ENCODE measurements at regions not wholly inside any gene's neighbourhood (a gene's known extent, or its start where the extent isn't known, plus 50 kb on each side); places are given as distances from the start of the nearest gene placed in this dataset.

- DNase-seq (ENCODE audit: extremely low spot score) = no peak
- POLR2A ChIA-PET = no interaction called here
- TF ChIP-seq SP1 (IDR thresholded peaks at IDR 0.05) = no peak
- TF ChIP-seq BHLHE40 (IDR thresholded peaks at IDR 0.05; ENCODE audit: borderline replicate concordance) = no peak
- no peak for TF ChIP-seq SUZ12 (IDR thresholded peaks at IDR 0.05)
- TF ChIP-seq FOXM1 (IDR thresholded peaks at IDR 0.05; ENCODE audit: borderline replicate concordance) = no peak
- no peak for TF ChIP-seq ARNT (IDR thresholded peaks at IDR 0.05)
- TF ChIP-seq ZNF384 (IDR thresholded peaks at IDR 0.05) = no peak
- no peak for TF ChIP-seq PKNOX1 (IDR thresholded peaks at IDR 0.05)
- TF ChIP-seq CTBP1 (IDR thresholded peaks at IDR 0.05; ENCODE audit: borderline replicate concordance) = no peak
- TF ChIP-seq HDGF (IDR thresholded peaks at IDR 0.05; ENCODE audit: borderline replicate concordance) = no peak
- TF ChIP-seq ELF4 (IDR thresholded peaks at IDR 0.05) = no peak
- TF ChIP-seq FOXK2 (IDR thresholded peaks at IDR 0.05) = no peak
- no peak for TF ChIP-seq LEF1 (IDR thresholded peaks at IDR 0.05; ENCODE audit: borderline replicate concordance)
- CTCF ChIA-PET = no interaction called here
Observed at GRCh38 chr14:26032348-26032747, 565.5 kb downstream of the NOVA1 start.

GRCh38 chr14:26026384-26026783 lies 571.4 kb downstream of the NOVA1 start:
- CTCF ChIA-PET = no interaction called here
- DNase-seq (ENCODE audit: extremely low spot score) = no peak
- POLR2A ChIA-PET = no interaction called here

GRCh38 chr14:26023967-26024366 lies 573.9 kb downstream of the NOVA1 start:
- no peak for DNase-seq (ENCODE audit: extremely low spot score)
- ChIA-PET CTCF (no interaction called here), POLR2A (no interaction called here)
- no peak for TF ChIP-seq NFRKB (IDR thresholded peaks at IDR 0.05)
- no peak for TF ChIP-seq HDGF (IDR thresholded peaks at IDR 0.05; ENCODE audit: borderline replicate concordance)
- no peak for TF ChIP-seq CTBP1 (IDR thresholded peaks at IDR 0.05; ENCODE audit: borderline replicate concordance)
- no peak for TF ChIP-seq TARDBP (IDR thresholded peaks at IDR 0.05)
- no peak for TF ChIP-seq FOXA1 (IDR thresholded peaks at IDR 0.05)
- no peak for TF ChIP-seq ARNT (IDR thresholded peaks at IDR 0.05)
- TF ChIP-seq LEF1 (IDR thresholded peaks at IDR 0.05; ENCODE audit: borderline replicate concordance) = no peak

More at GRCh38 chr14:26026384-26026783, 571.4 kb downstream of the NOVA1 start:
- TF ChIP-seq PKNOX1 (IDR thresholded peaks at IDR 0.05) (no peak), FOXK2 (IDR thresholded peaks at IDR 0.05) (no peak)

- no peak for DNase-seq (ENCODE audit: extremely low spot score)
- ChIA-PET POLR2A (no interaction called here), CTCF (no interaction called here)
- TF ChIP-seq SP1 (IDR thresholded peaks at IDR 0.05) (no peak), SUZ12 (IDR thresholded peaks at IDR 0.05) (no peak), BHLHE40 (IDR thresholded peaks at IDR 0.05; ENCODE audit: borderline replicate concordance) (no peak), ARNT (IDR thresholded peaks at IDR 0.05) (no peak), CTBP1 (IDR thresholded peaks at IDR 0.05; ENCODE audit: borderline replicate concordance) (no peak), FOXM1 (IDR thresholded peaks at IDR 0.05; ENCODE audit: borderline replicate concordance) (no peak), FOXA1 (IDR thresholded peaks at IDR 0.05) (no peak), ZNF384 (IDR thresholded peaks at IDR 0.05) (no peak), HDGF (IDR thresholded peaks at IDR 0.05; ENCODE audit: borderline replicate concordance) (no peak), L3MBTL2 (conservative IDR thresholded peaks at IDR 0.05) (no peak), PKNOX1 (IDR thresholded peaks at IDR 0.05) (no peak), TARDBP (IDR thresholded peaks at IDR 0.05) (no peak), LEF1 (IDR thresholded peaks at IDR 0.05; ENCODE audit: borderline replicate concordance) (no peak), NFRKB (IDR thresholded peaks at IDR 0.05) (no peak), ELF4 (IDR thresholded peaks at IDR 0.05) (no peak), FOXK2 (IDR thresholded peaks at IDR 0.05) (no peak)
Observed at GRCh38 chr14:26021759-26022158, 576.1 kb downstream of the NOVA1 start.

- CTCF ChIA-PET = no interaction called here
- no peak for DNase-seq (ENCODE audit: extremely low spot score)
- TF ChIP-seq NFRKB (IDR thresholded peaks at IDR 0.05) (no peak), TARDBP (IDR thresholded peaks at IDR 0.05) (no peak), FOXK2 (IDR thresholded peaks at IDR 0.05) (no peak), ELF4 (IDR thresholded peaks at IDR 0.05) (no peak), L3MBTL2 (conservative IDR thresholded peaks at IDR 0.05) (no peak), ZNF384 (IDR thresholded peaks at IDR 0.05) (no peak), LEF1 (IDR thresholded peaks at IDR 0.05; ENCODE audit: borderline replicate concordance) (no peak), BHLHE40 (IDR thresholded peaks at IDR 0.05; ENCODE audit: borderline replicate concordance) (no peak), SUZ12 (IDR thresholded peaks at IDR 0.05) (no peak), CTBP1 (IDR thresholded peaks at IDR 0.05; ENCODE audit: borderline replicate concordance) (no peak), SP1 (IDR thresholded peaks at IDR 0.05) (no peak)
- POLR2A ChIA-PET = no interaction called here
Observed at GRCh38 chr14:26017270-26017669, 580.6 kb downstream of the NOVA1 start.

GRCh38 chr14:26008290-26008689 lies 589.5 kb downstream of the NOVA1 start:
- DNase-seq (ENCODE audit: extremely low spot score) = peak; percentile 36

More at GRCh38 chr14:26008290-26008689, 589.5 kb downstream of the NOVA1 start:
- CTCF ChIA-PET = interaction anchor here (1.5 kb wide), 1 partner anchor 12 kb away, joined by 6 read pairs; no protein-coding TSS in a partner anchor
- TF ChIP-seq FOXA1 (IDR thresholded peaks at IDR 0.05) = no peak
- TF ChIP-seq ELF4 (IDR thresholded peaks at IDR 0.05) = no peak
- no peak for TF ChIP-seq NFRKB (IDR thresholded peaks at IDR 0.05)
- TF ChIP-seq FOXM1 (IDR thresholded peaks at IDR 0.05; ENCODE audit: borderline replicate concordance) = no peak
- TF ChIP-seq LEF1 (IDR thresholded peaks at IDR 0.05; ENCODE audit: borderline replicate concordance) = no peak
- no peak for TF ChIP-seq TARDBP (IDR thresholded peaks at IDR 0.05)
- no peak for TF ChIP-seq PKNOX1 (IDR thresholded peaks at IDR 0.05)
- no peak for TF ChIP-seq L3MBTL2 (conservative IDR thresholded peaks at IDR 0.05)
- TF ChIP-seq ZNF384 (IDR thresholded peaks at IDR 0.05) = no peak
- TF ChIP-seq SUZ12 (IDR thresholded peaks at IDR 0.05) = no peak
- POLR2A ChIA-PET = no interaction called here

Data from HEK293T (cell line).